SK-N-SH (cell line): ENCODE measurements at regions not wholly inside any gene's neighbourhood (a gene's known extent, or its start where the extent isn't known, plus 50 kb on each side); places are given as distances from the start of the nearest gene placed in this dataset.

ENCODE experiments used
- CTCF ChIA-PET: fragments of 300-600, 350-600 bp; formaldehyde crosslinking; extraction: SDS; loops from one replicate; lab custom pipeline; 2021; lab: Yijun Ruan, JAX
- POLR2A ChIA-PET: fragments of 350-600 bp; sonication (Branson Sonifier 250); formaldehyde crosslinking; extraction: SDS; loops from one replicate; lab custom pipeline; 2020; ENCODE audit warnings: antibody characterized with exemption, inconsistent platforms; lab: Yijun Ruan, JAX
- DNase-seq: peaks from one replicate; pipeline ENCODE4 v3.0.0; 2012
- H2AFZ ChIP-seq: fragments of 200-600 bp; sonication (generic); 2 replicates; pipeline ENCODE4 v1.8.1; 2016; ENCODE audit warnings: antibody characterized with exemption, mild to moderate bottlenecking, low read depth
- H3F3A ChIP-seq: fragments of 200-600 bp; sonication (generic); replicated peaks from 2 replicates; pipeline ENCODE3; 2016; ENCODE audit warnings: antibody characterized with exemption, mild to moderate bottlenecking; ENCODE audit not compliant: insufficient read depth
- H3K27ac ChIP-seq, 2 experiments: fragments of 200-500 bp in 1 of 2; fragments of 200-600 bp in 1 of 2; sonication (Bioruptor generic) in 1 of 2; sonication (generic), shearing (Covaris generic) in 1 of 2; 2 replicates each; pipeline versions ENCODE4 v1.5.1 to v1.6.1; 2014 to 2016; ENCODE audit warnings: low read depth in 2 of 2, inconsistent platforms in 1 of 2, low read length in 1 of 2, mild to moderate bottlenecking in 1 of 2, mixed read lengths in 1 of 2
- H3K27me3 ChIP-seq: fragments of 200-600 bp; sonication (generic), shearing (Covaris generic); 2 replicates; pipeline ENCODE4 v1.6.1; 2016; ENCODE audit warnings: mixed run types; ENCODE audit not compliant: insufficient read depth
- H3K36me3 ChIP-seq, 2 experiments: fragments of 200-500 bp in 1 of 2; fragments of 200-600 bp in 1 of 2; sonication (Bioruptor generic) in 1 of 2; sonication (generic) in 1 of 2; replicated peaks in 1 of 2; 2 replicates each; pipeline versions ENCODE3 to v1.5.1; 2014 to 2016; ENCODE audit warnings: low read length in 1 of 2, mild to moderate bottlenecking in 1 of 2; ENCODE audit not compliant: insufficient read depth in 2 of 2, control insufficient read depth in 1 of 2
- H3K4me1 ChIP-seq, 2 experiments: fragments of 200-500 bp in 1 of 2; fragments of 200-600 bp in 1 of 2; sonication (Bioruptor generic) in 1 of 2; sonication (generic), shearing (Covaris generic) in 1 of 2; 2 replicates each; pipeline versions ENCODE4 v1.5.1 to v1.6.1; 2014 to 2016; ENCODE audit warnings: low read depth in 1 of 2, low read length in 1 of 2, mixed run types in 1 of 2; ENCODE audit not compliant: insufficient read depth in 2 of 2, control insufficient read depth in 1 of 2
- H3K4me2 ChIP-seq: fragments of 200-600 bp; sonication (generic), shearing (Covaris generic); 2 replicates; pipeline ENCODE4 v1.6.1; 2017; ENCODE audit warnings: mixed run types
- H3K4me3 ChIP-seq, 2 experiments: fragments of 200-500 bp in 1 of 2; fragments of 200-600 bp in 1 of 2; sonication (Bioruptor generic) in 1 of 2; sonication (generic), shearing (Covaris generic) in 1 of 2; 2 replicates each; pipeline versions ENCODE4 v1.5.1 to v1.8.1; 2014 to 2016; ENCODE audit warnings: low read depth in 2 of 2, inconsistent platforms in 1 of 2, low read length in 1 of 2, mild to moderate bottlenecking in 1 of 2, mixed read lengths in 1 of 2, moderate library complexity in 1 of 2
- H3K79me2 ChIP-seq: fragments of 200-600 bp; sonication (generic); 2 replicates; pipeline ENCODE4 v1.8.1; 2017; ENCODE audit warnings: mild to moderate bottlenecking; ENCODE audit not compliant: insufficient read depth
- H3K9ac ChIP-seq: fragments of 200-600 bp; sonication (generic); 2 replicates; pipeline ENCODE4 v1.6.1; 2017; ENCODE audit warnings: mixed run types
- H3K9me2 ChIP-seq: fragments of 200-600 bp; sonication (generic); 2 replicates; pipeline ENCODE4 v1.6.1; 2017; ENCODE audit warnings: mixed run types
- H3K9me3 ChIP-seq: fragments of 200-600 bp; sonication (generic); 2 replicates; pipeline ENCODE4 v1.6.1; 2017; ENCODE audit warnings: mixed run types, mild to moderate bottlenecking, moderate library complexity
- H4K20me1 ChIP-seq: fragments of 200-600 bp; sonication (generic); 2 replicates; pipeline ENCODE4 v1.6.1; 2017; ENCODE audit warnings: mild to moderate bottlenecking, mixed run types; ENCODE audit not compliant: insufficient read depth
- CTCF ChIP-seq: fragments of 200-600 bp; sonication (generic); IDR thresholded peaks from 2 replicates; pipeline ENCODE4 v1.6.1; 2017; ENCODE audit warnings: antibody characterized with exemption, mild to moderate bottlenecking, moderate library complexity
- EP300 ChIP-seq, 2 experiments: IDR thresholded peaks; 2 replicates each; pipeline versions ENCODE4 v1.4.0 to v1.6.1; 2012; ENCODE audit warnings: borderline replicate concordance in 1 of 2, low read depth in 1 of 2, low read length in 1 of 2
- EZH2phosphoT487 ChIP-seq: fragments of 200-600 bp; sonication (generic); IDR thresholded peaks from 2 replicates; pipeline ENCODE4 v1.6.1; 2017; ENCODE audit warnings: low read depth, mixed run types, mild to moderate bottlenecking, antibody characterized with exemption, moderate library complexity, borderline replicate concordance
- FOSL2 ChIP-seq: IDR thresholded peaks from 2 replicates; pipeline ENCODE4 v1.4.0; 2012; ENCODE audit warnings: low read depth, mild to moderate bottlenecking, moderate library complexity, borderline replicate concordance
- FOXJ3 ChIP-seq: sonication (generic); formaldehyde crosslinking; IDR thresholded peaks from 2 replicates; pipeline ENCODE4 v1.5.1; 2020; ENCODE audit warnings: mild to moderate bottlenecking, missing genetic modification reagents
- GABPA ChIP-seq: IDR thresholded peaks from 2 replicates; pipeline ENCODE4 v1.4.0; 2012; ENCODE audit warnings: low read depth, mild to moderate bottlenecking
- MEF2A ChIP-seq: IDR thresholded peaks from 2 replicates; pipeline ENCODE4 v1.4.0; 2012; ENCODE audit warnings: low read depth, borderline replicate concordance
- MXI1 ChIP-seq: IDR thresholded peaks from 2 replicates; pipeline ENCODE4 v1.6.1; 2012; ENCODE audit warnings: mild to moderate bottlenecking, low read depth, low read length, improper control_type of control experiment
- NRF1 ChIP-seq: IDR thresholded peaks from 2 replicates; pipeline ENCODE4 v1.6.1; 2012; ENCODE audit warnings: low read depth, mild to moderate bottlenecking, low read length
- POLR2AphosphoS5 ChIP-seq: IDR thresholded peaks from 2 replicates; pipeline ENCODE4 v1.6.1; 2012; ENCODE audit warnings: low read depth, low read length
- RAD21 ChIP-seq: IDR thresholded peaks from 2 replicates; pipeline ENCODE4 v1.6.1; 2012; ENCODE audit warnings: mild to moderate bottlenecking, low read length
- RCOR1 ChIP-seq: fragments of 150-350 bp; IDR thresholded peaks from 2 replicates; pipeline ENCODE4 v1.6.1; 2017; ENCODE audit warnings: antibody characterized with exemption, low read length
- RFX5 ChIP-seq: IDR thresholded peaks from 2 replicates; pipeline ENCODE4 v1.6.1; 2012; ENCODE audit warnings: mild to moderate bottlenecking, improper control_type of control experiment, low read length
- RXRA ChIP-seq: IDR thresholded peaks from 2 replicates; pipeline ENCODE4 v1.4.0; 2012; ENCODE audit warnings: low read depth, mild to moderate bottlenecking, borderline replicate concordance
- SIN3A ChIP-seq: IDR thresholded peaks from 2 replicates; pipeline ENCODE4 v1.6.1; 2012; ENCODE audit warnings: low read depth, mild to moderate bottlenecking, low read length, moderate library complexity, borderline replicate concordance
- SMC3 ChIP-seq: IDR thresholded peaks from 2 replicates; pipeline ENCODE4 v1.6.1; 2012; ENCODE audit warnings: low read depth, low read length, improper control_type of control experiment
- TAF1 ChIP-seq: IDR thresholded peaks from 2 replicates; pipeline ENCODE4 v1.6.1; 2012; ENCODE audit warnings: low read depth, mild to moderate bottlenecking, low read length, moderate library complexity, borderline replicate concordance
- TCF12 ChIP-seq: IDR thresholded peaks from 2 replicates; pipeline ENCODE4 v1.4.0; 2012
- TEAD4 ChIP-seq: IDR thresholded peaks from 2 replicates; pipeline ENCODE4 v1.4.0; 2012; ENCODE audit warnings: mild to moderate bottlenecking, borderline replicate concordance; ENCODE audit not compliant: insufficient read depth
- YY1 ChIP-seq: IDR thresholded peaks from 2 replicates; pipeline ENCODE4 v1.4.0; 2012; ENCODE audit warnings: low read depth, mild to moderate bottlenecking
- TF ChIP-seq, protein P1 (sequence below): IDR thresholded peaks from 2 replicates; pipeline ENCODE4; 2012
- TF ChIP-seq, protein P2 (sequence below): IDR thresholded peaks from 2 replicates; pipeline ENCODE4 v1.4.0; 2012; ENCODE audit warnings: low read depth, borderline replicate concordance
- TF ChIP-seq, protein P3 (sequence below): IDR thresholded peaks from 2 replicates; pipeline ENCODE4 v1.4.0; 2012; ENCODE audit warnings: low read depth, borderline replicate concordance
- TF ChIP-seq, protein P4 (sequence below): fragments of 150-350 bp; IDR thresholded peaks from 2 replicates; pipeline ENCODE4 v1.6.1; 2016; ENCODE audit warnings: mild to moderate bottlenecking, low read depth, low read length

DNA sequence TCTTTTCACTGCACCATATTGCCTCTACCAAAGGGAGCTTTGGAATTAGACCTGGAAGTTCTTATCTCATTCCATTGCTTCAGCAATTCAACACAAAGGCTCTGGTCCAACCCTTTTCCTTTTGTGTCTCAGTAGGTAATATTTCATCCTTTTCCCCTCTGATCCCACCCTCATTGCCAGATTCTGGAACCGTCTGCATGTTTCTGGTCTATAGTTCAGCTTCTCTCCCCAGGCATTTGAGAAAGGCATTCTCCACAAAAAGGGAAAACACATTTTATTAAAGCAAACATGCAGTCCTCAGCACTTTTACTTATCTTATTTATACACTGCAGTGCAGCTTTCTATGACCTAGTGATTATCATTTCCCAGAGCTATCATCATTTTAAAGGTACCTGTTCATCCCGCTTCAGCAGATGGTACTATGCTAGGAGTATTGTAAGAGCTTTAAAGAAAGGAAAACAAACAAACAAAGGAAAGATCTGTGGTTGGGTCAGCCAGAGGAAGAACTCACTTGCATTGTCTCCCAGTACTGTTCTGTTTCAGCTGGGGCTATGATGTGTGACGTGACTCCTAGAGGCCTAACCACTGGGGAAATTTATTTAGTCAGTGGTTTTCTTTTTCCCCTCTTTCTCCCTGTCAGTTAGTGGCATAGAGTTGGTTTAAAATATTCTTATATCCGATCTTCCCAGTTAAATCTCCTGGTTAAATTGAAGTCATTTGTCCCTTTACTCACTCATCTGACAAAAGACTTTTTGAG, 269.2 kb downstream of the TMEM38B start (continued):
- TF ChIP-seq CTCF (no peak), SMC3 (no peak), TAF1 (no peak), NRF1 (no peak), YY1 (no peak)
- TF ChIP-seq, protein P1, sequence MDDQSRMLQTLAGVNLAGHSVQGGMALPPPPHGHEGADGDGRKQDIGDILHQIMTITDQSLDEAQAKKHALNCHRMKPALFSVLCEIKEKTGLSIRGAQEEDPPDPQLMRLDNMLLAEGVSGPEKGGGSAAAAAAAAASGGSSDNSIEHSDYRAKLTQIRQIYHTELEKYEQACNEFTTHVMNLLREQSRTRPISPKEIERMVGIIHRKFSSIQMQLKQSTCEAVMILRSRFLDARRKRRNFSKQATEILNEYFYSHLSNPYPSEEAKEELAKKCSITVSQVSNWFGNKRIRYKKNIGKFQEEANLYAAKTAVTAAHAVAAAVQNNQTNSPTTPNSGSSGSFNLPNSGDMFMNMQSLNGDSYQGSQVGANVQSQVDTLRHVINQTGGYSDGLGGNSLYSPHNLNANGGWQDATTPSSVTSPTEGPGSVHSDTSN, result no peak

DNA sequence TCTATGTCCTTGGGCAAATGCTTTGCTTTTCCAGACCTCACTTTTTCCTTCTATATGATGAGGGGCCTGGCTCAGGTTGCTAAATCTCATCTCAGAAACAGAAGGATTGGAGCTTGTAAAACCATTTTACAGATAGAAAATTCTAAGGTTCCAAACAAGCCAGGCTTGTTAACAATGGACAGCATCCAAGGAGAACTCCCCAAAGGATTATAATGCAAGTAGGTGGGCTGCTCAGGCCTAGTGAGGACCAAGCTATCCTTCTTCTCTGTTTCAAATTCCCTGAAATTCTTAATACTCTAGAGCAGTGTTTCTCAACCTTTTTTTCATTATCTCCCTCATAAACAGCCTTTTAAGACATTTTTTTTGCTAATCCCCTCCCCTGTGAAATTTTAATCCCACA, 269.8 kb downstream of the TMEM38B start:
- Histone ChIP-seq H3K27ac (no peak overlapping the region), H3K79me2 (no peaks in the 10 kb centered on the region), H3K9me3 (no peaks in the 10 kb centered on the region), H3K36me3 (no peaks in the 10 kb centered on the region), H4K20me1 (no peaks in the 10 kb centered on the region), H3F3A (no peaks in the 10 kb centered on the region), H3K9me2 (no peaks in the 10 kb centered on the region), H3K4me1 (no peaks in the 10 kb centered on the region), H3K9ac (no peak overlapping the region), H3K27me3 (no peaks in the 10 kb centered on the region), H2AFZ (no peak overlapping the region), H3K4me3 (no peak overlapping the region), H3K4me2 (no peak overlapping the region)
- DNase-seq, result no peak
- POLR2A ChIA-PET, result no interaction called here
- CTCF ChIA-PET, result no interaction called here
- no peak for TF ChIP-seq MEF2A
- no peak for TF ChIP-seq POLR2AphosphoS5
- TF ChIP-seq SIN3A, result no peak
- TF ChIP-seq EP300 (IDR thresholded peaks at IDR 0.05; ENCODE audit: borderline replicate concordance in 1 of 2, low read depth in 1 of 2, low read length in 1 of 2), result no peak
- TF ChIP-seq TEAD4, result no peak
- no peak for TF ChIP-seq EZH2phosphoT487
- no peak for TF ChIP-seq RAD21
- TF ChIP-seq TAF1, result no peak
- TF ChIP-seq, protein P2, sequence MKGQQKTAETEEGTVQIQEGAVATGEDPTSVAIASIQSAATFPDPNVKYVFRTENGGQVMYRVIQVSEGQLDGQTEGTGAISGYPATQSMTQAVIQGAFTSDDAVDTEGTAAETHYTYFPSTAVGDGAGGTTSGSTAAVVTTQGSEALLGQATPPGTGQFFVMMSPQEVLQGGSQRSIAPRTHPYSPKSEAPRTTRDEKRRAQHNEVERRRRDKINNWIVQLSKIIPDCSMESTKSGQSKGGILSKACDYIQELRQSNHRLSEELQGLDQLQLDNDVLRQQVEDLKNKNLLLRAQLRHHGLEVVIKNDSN, result no peak
- no peak for TF ChIP-seq FOXJ3
- no peak for TF ChIP-seq GABPA
- TF ChIP-seq, protein P3, sequence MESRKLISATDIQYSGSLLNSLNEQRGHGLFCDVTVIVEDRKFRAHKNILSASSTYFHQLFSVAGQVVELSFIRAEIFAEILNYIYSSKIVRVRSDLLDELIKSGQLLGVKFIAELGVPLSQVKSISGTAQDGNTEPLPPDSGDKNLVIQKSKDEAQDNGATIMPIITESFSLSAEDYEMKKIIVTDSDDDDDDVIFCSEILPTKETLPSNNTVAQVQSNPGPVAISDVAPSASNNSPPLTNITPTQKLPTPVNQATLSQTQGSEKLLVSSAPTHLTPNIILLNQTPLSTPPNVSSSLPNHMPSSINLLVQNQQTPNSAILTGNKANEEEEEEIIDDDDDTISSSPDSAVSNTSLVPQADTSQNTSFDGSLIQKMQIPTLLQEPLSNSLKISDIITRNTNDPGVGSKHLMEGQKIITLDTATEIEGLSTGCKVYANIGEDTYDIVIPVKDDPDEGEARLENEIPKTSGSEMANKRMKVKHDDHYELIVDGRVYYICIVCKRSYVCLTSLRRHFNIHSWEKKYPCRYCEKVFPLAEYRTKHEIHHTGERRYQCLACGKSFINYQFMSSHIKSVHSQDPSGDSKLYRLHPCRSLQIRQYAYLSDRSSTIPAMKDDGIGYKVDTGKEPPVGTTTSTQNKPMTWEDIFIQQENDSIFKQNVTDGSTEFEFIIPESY, result no peak
- TF ChIP-seq RFX5, result no peak
- TF ChIP-seq MXI1, result no peak
- TF ChIP-seq TCF12, result no peak
- TF ChIP-seq RCOR1, result no peak
- TF ChIP-seq, protein P4, sequence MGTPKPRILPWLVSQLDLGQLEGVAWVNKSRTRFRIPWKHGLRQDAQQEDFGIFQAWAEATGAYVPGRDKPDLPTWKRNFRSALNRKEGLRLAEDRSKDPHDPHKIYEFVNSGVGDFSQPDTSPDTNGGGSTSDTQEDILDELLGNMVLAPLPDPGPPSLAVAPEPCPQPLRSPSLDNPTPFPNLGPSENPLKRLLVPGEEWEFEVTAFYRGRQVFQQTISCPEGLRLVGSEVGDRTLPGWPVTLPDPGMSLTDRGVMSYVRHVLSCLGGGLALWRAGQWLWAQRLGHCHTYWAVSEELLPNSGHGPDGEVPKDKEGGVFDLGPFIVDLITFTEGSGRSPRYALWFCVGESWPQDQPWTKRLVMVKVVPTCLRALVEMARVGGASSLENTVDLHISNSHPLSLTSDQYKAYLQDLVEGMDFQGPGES, result no peak
- no peak for TF ChIP-seq RXRA
- TF ChIP-seq SMC3, result no peak
- no peak for TF ChIP-seq FOSL2
